ENCODE measurements at regions not wholly inside any gene's neighbourhood (a gene's known extent, or its start where the extent isn't known, plus 50 kb on each side); places are given as distances from the start of the nearest gene placed in this dataset.
A peak's percentile ranks its signal among the peaks of the same experiment; 100 is the strongest.

DNA sequence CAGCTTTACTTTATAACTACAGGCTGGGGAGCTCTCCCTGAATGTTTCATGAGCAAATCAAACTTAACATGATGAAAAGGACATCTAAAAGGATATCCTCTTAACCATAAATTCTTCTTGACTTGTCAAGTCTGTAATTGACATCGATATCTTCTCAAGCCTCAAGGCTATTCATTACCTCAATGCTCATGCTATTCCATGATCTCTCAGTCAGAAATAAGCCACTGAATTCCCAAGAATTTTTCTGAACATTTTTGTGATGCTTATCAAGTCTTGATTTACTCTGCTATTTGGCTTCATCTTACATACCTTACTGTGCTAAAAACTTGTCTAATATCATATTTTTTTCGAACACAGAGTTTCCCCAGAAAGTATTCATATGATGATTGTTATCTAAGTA lies 433.4 kb downstream of the PDGFC start:
- no peak for DNase-seq (ENCODE audit: insufficient read length, low spot score)
- FAIRE-seq, result no peak
- TF ChIP-seq, protein P1, sequence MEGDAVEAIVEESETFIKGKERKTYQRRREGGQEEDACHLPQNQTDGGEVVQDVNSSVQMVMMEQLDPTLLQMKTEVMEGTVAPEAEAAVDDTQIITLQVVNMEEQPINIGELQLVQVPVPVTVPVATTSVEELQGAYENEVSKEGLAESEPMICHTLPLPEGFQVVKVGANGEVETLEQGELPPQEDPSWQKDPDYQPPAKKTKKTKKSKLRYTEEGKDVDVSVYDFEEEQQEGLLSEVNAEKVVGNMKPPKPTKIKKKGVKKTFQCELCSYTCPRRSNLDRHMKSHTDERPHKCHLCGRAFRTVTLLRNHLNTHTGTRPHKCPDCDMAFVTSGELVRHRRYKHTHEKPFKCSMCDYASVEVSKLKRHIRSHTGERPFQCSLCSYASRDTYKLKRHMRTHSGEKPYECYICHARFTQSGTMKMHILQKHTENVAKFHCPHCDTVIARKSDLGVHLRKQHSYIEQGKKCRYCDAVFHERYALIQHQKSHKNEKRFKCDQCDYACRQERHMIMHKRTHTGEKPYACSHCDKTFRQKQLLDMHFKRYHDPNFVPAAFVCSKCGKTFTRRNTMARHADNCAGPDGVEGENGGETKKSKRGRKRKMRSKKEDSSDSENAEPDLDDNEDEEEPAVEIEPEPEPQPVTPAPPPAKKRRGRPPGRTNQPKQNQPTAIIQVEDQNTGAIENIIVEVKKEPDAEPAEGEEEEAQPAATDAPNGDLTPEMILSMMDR (IDR thresholded peaks at IDR 0.05; ENCODE audit: insufficient read depth, missing control alignments), result no peak

DNA sequence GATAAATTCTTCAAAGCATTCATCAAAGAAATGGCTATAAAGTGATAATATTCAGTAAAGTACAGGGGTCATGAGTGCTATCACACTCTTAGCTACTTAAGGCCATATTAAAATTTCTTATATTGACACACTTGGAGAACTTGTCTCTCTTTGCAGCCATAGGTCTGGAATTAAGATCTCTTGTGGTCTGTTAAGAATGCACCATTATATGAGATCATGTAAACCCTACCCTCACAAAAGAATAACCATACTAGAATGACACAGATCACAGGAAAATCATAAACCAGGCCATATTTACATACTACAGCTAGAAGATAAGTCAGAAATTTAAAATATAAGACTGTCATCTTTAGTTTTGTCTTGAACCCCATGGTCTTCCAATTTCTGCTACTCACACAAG lies 434.3 kb downstream of the PDGFC start:
- TF ChIP-seq, protein P1 (IDR thresholded peaks at IDR 0.05; ENCODE audit: insufficient read depth, missing control alignments), result no peak
- DNase-seq (ENCODE audit: insufficient read length, low spot score), result no peak
- FAIRE-seq, result no peak

- DNase-seq (ENCODE audit: insufficient read length, low spot score) (no peak), FAIRE-seq (no peak)
- TF ChIP-seq, protein P1 (IDR thresholded peaks at IDR 0.05; ENCODE audit: insufficient read depth, missing control alignments), result no peak
Measured at GRCh38 chr4:156536661-156537060, 434.9 kb downstream of the PDGFC start.

DNA sequence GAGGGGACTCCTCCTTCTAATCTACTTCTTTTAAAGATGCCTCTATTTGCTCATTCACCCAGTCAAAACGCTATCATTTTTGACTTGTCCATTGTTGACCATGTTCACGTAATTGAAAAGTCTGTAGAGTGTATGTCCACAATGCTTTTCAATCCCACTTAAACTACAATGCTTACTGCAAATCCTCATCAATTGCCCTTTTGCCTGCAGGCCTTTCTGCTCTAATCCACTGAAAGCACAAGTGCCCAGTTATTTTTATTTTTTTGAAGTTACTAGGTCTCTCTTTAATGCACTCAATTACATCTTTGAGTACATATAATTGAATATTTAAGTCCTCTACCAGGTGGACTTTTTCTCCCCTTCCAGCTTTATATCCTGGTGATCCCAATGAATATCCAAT lies 437.4 kb downstream of the PDGFC start:
- no peak for DNase-seq (ENCODE audit: insufficient read length, low spot score)
- FAIRE-seq, result no peak
- TF ChIP-seq, protein P1 (IDR thresholded peaks at IDR 0.05; ENCODE audit: insufficient read depth, missing control alignments), result no peak

GRCh38 chr4:156528216-156528615 lies 443.4 kb downstream of the PDGFC start:
- TF ChIP-seq, protein P1 (IDR thresholded peaks at IDR 0.05; ENCODE audit: insufficient read depth, missing control alignments), result no peak
- DNase-seq (ENCODE audit: insufficient read length, low spot score) (no peak), FAIRE-seq (no peak)

GRCh38 chr4:156527237-156527993 lies 444.2 kb downstream of the PDGFC start:
- no peak for FAIRE-seq
- TF ChIP-seq, protein P1 (IDR thresholded peaks at IDR 0.05; ENCODE audit: insufficient read depth, missing control alignments), result no peak
- DNase-seq (ENCODE audit: insufficient read length, low spot score), result no peak

- DNase-seq (ENCODE audit: insufficient read length, low spot score), result no peak
- TF ChIP-seq, protein P1 (IDR thresholded peaks at IDR 0.05; ENCODE audit: insufficient read depth, missing control alignments), result no peak
- FAIRE-seq, result peak; percentile 96
Measured at GRCh38 chr4:156523991-156524390, 447.6 kb downstream of the PDGFC start.
